CD4-positive, CD25-positive, alpha-beta regulatory T cell (primary cell): ENCODE measurements at regions not wholly inside any gene's neighbourhood (a gene's known extent, or its start where the extent isn't known, plus 50 kb on each side); places are given as distances from the start of the nearest gene placed in this dataset.

Source experiments
- ATAC-seq, 2 donors: fragments of 150-1000 bp; cut with Tn5 transposase; one replicate each; pipeline ENCODE4 v1.10.0; 2021; ENCODE audit warnings: low read depth in 2 of 2, moderate number of reproducible peaks in 2 of 2, moderate library complexity in 1 of 2
- DNase-seq, 3 donors: peaks; one replicate each; pipeline versions ENCODE4 v3.0.0 to v3.0.0-alpha.2; 2012 to 2022; ENCODE audit warnings: mixed read lengths in 1 of 3
- H3K27ac ChIP-seq: one replicate; pipeline ENCODE4 v1.7.0; 2013; ENCODE audit warnings: mild to moderate bottlenecking, low read length; ENCODE audit not compliant: insufficient read depth, poor library complexity, severe bottlenecking
- H3K27me3 ChIP-seq: one replicate; pipeline ENCODE4 v1.7.0; 2013; ENCODE audit warnings: low read length; ENCODE audit not compliant: control insufficient read depth, insufficient read depth
- H3K36me3 ChIP-seq: one replicate; pipeline ENCODE4 v1.7.0; 2013; ENCODE audit warnings: mild to moderate bottlenecking, low read length, moderate library complexity; ENCODE audit not compliant: control insufficient read depth, insufficient read depth
- H3K4me1 ChIP-seq: 2 replicates; pipeline ENCODE4 v1.7.0; 2013; ENCODE audit warnings: mild to moderate bottlenecking, low read length; ENCODE audit not compliant: insufficient read depth, control insufficient read depth, poor library complexity, severe bottlenecking
- H3K4me3 ChIP-seq: one replicate; pipeline ENCODE4 v1.7.0; 2013; ENCODE audit warnings: low read depth, mild to moderate bottlenecking, low read length, moderate library complexity
- H3K9me3 ChIP-seq, 2 experiments: 1 replicate in 1 of 2; 2 replicates in 1 of 2; pipeline ENCODE4 v1.7.0; 2013; ENCODE audit warnings: low read length in 2 of 2, mild to moderate bottlenecking in 1 of 2, moderate library complexity in 1 of 2; ENCODE audit not compliant: control insufficient read depth in 2 of 2
- H3K27ac Mint-ChIP-seq, 3 donors: one replicate each; pipeline ENCODE4 v1.8.0; 2020 to 2022; ENCODE audit warnings: mild to moderate bottlenecking in 3 of 3, mixed read lengths in 3 of 3, moderate library complexity in 2 of 3
- H3K27me3 Mint-ChIP-seq: one replicate; pipeline ENCODE4 v1.8.0; 2022; ENCODE audit warnings: mild to moderate bottlenecking, mixed read lengths
- H3K36me3 Mint-ChIP-seq: one replicate; pipeline ENCODE4 v1.8.0; 2020; ENCODE audit warnings: mixed read lengths
- H3K4me1 Mint-ChIP-seq, 4 donors: one replicate each; pipeline ENCODE4 v1.8.0; 2020 to 2022; ENCODE audit warnings: mixed read lengths in 4 of 4, mild to moderate bottlenecking in 1 of 4
- H3K4me3 Mint-ChIP-seq, 4 donors: one replicate each; pipeline ENCODE4 v1.8.0; 2020 to 2022; ENCODE audit warnings: mild to moderate bottlenecking in 4 of 4, mixed read lengths in 4 of 4, moderate library complexity in 3 of 4
- H3K9me3 Mint-ChIP-seq, 7 donors: one replicate each; pipeline ENCODE4 v1.8.0; 2020 to 2022; ENCODE audit warnings: mixed read lengths in 7 of 7, mild to moderate bottlenecking in 3 of 7, moderate library complexity in 2 of 7

GRCh38 chr18:39031647-39032046 is 1466.0 kb upstream of the CELF4 start:
- no peaks in the 10 kb centered on the region for H3K27me3 ChIP-seq
- no peak for DNase-seq
- ATAC-seq = no peak
- H3K36me3 ChIP-seq = no peaks in the 10 kb centered on the region
- H3K36me3 Mint-ChIP-seq = no peaks in the 10 kb centered on the region
- no peak overlapping the region for H3K27ac ChIP-seq
- H3K4me1 Mint-ChIP-seq = no peaks in the 10 kb centered on the region
- no peaks in the 10 kb centered on the region for H3K9me3 ChIP-seq
- H3K4me1 ChIP-seq = no peaks in the 10 kb centered on the region
- H3K9me3 Mint-ChIP-seq = peaks cover 0 to 10% (median 0%) of the 10 kb centered on the region in 7 donors
- H3K27me3 Mint-ChIP-seq = no peaks in the 10 kb centered on the region
- H3K4me3 ChIP-seq = no peak overlapping the region
- no peak overlapping the region for H3K4me3 Mint-ChIP-seq
- H3K27ac Mint-ChIP-seq = no peak overlapping the region

- H3K36me3 Mint-ChIP-seq = no peaks in the 10 kb centered on the region
- peaks cover 0 to 10% (median 0%) of the 10 kb centered on the region in 7 donors for H3K9me3 Mint-ChIP-seq
- no peak overlapping the region for H3K27ac Mint-ChIP-seq
- no peaks in the 10 kb centered on the region for H3K27me3 ChIP-seq
- ATAC-seq (no peak), DNase-seq (no peak)
- no peak overlapping the region for H3K4me3 ChIP-seq
- H3K27ac ChIP-seq = no peak overlapping the region
- H3K4me1 Mint-ChIP-seq = no peaks in the 10 kb centered on the region
- H3K4me1 ChIP-seq = no peaks in the 10 kb centered on the region
- no peaks in the 10 kb centered on the region for H3K36me3 ChIP-seq
- no peaks in the 10 kb centered on the region for H3K27me3 Mint-ChIP-seq
- no peaks in the 10 kb centered on the region for H3K9me3 ChIP-seq
- no peak overlapping the region for H3K4me3 Mint-ChIP-seq
These were observed 1464.6 kb upstream of the CELF4 start for GRCh38 chr18:39030124-39030655.

GRCh38 chr18:39025531-39025930 is 1459.9 kb upstream of the CELF4 start:
- Mint-ChIP-seq H3K4me1 (no peaks in the 10 kb centered on the region), H3K27me3 (no peaks in the 10 kb centered on the region), H3K9me3 (peaks cover 0 to 7% (median 4%) of the 10 kb centered on the region in 7 donors), H3K4me3 (no peak overlapping the region), H3K36me3 (no peaks in the 10 kb centered on the region), H3K27ac (no peak overlapping the region)
- Histone ChIP-seq H3K36me3 (no peaks in the 10 kb centered on the region), H3K4me1 (no peaks in the 10 kb centered on the region), H3K4me3 (no peak overlapping the region), H3K9me3 (no peaks in the 10 kb centered on the region), H3K27ac (no peak overlapping the region), H3K27me3 (no peaks in the 10 kb centered on the region)
- no peak for DNase-seq
- ATAC-seq = no peak

- Histone ChIP-seq H3K27ac (no peak overlapping the region), H3K9me3 (no peaks in the 10 kb centered on the region), H3K36me3 (no peaks in the 10 kb centered on the region), H3K4me1 (no peaks in the 10 kb centered on the region), H3K4me3 (no peak overlapping the region), H3K27me3 (no peaks in the 10 kb centered on the region)
- H3K27me3 Mint-ChIP-seq = no peaks in the 10 kb centered on the region
- ATAC-seq = no peak
- H3K4me1 Mint-ChIP-seq = no peaks in the 10 kb centered on the region
- no peak overlapping the region for H3K4me3 Mint-ChIP-seq
- H3K27ac Mint-ChIP-seq = no peak overlapping the region
- DNase-seq = no peak
- H3K36me3 Mint-ChIP-seq = no peaks in the 10 kb centered on the region
- H3K9me3 Mint-ChIP-seq = peaks cover 0 to 15% (median 4%) of the 10 kb centered on the region in 7 donors
These were observed 1454.4 kb upstream of the CELF4 start for GRCh38 chr18:39019989-39020388.

- Mint-ChIP-seq H3K4me1 (no peaks in the 10 kb centered on the region), H3K27ac (no peak overlapping the region), H3K27me3 (no peaks in the 10 kb centered on the region), H3K4me3 (no peak overlapping the region), H3K36me3 (no peaks in the 10 kb centered on the region), H3K9me3 (peaks cover 0 to 17% (median 3%) of the 10 kb centered on the region in 7 donors)
- H3K9me3 ChIP-seq = no peaks in the 10 kb centered on the region
- no peaks in the 10 kb centered on the region for H3K27me3 ChIP-seq
- no peak for DNase-seq
- ATAC-seq = no peak
- H3K36me3 ChIP-seq = no peaks in the 10 kb centered on the region
- H3K4me3 ChIP-seq = no peak overlapping the region
- no peak overlapping the region for H3K27ac ChIP-seq
- no peaks in the 10 kb centered on the region for H3K4me1 ChIP-seq
These were observed 1441.7 kb upstream of the CELF4 start for GRCh38 chr18:39007031-39007902.

- no peaks in the 10 kb centered on the region for H3K36me3 ChIP-seq
- H3K36me3 Mint-ChIP-seq = no peaks in the 10 kb centered on the region
- H3K9me3 Mint-ChIP-seq = peaks cover 1 to 9% (median 3%) of the 10 kb centered on the region in 7 donors
- H3K4me1 Mint-ChIP-seq = no peaks in the 10 kb centered on the region
- H3K9me3 ChIP-seq = no peaks in the 10 kb centered on the region
- no peaks in the 10 kb centered on the region for H3K27me3 Mint-ChIP-seq
- no peaks in the 10 kb centered on the region for H3K4me1 ChIP-seq
- H3K27ac Mint-ChIP-seq = no peak overlapping the region
- ATAC-seq (no peak), DNase-seq (no peak)
- no peak overlapping the region for H3K27ac ChIP-seq
- no peaks in the 10 kb centered on the region for H3K27me3 ChIP-seq
- H3K4me3 ChIP-seq = no peak overlapping the region
- no peak overlapping the region for H3K4me3 Mint-ChIP-seq
These were observed 1430.5 kb upstream of the CELF4 start for GRCh38 chr18:38996056-38996455.

GRCh38 chr18:38993342-38993741 is 1427.7 kb upstream of the CELF4 start:
- no peak overlapping the region for H3K27ac Mint-ChIP-seq
- H3K9me3 ChIP-seq = no peaks in the 10 kb centered on the region
- no peak overlapping the region for H3K4me3 ChIP-seq
- H3K4me1 ChIP-seq = no peaks in the 10 kb centered on the region
- H3K4me3 Mint-ChIP-seq = no peak overlapping the region
- no peaks in the 10 kb centered on the region for H3K4me1 Mint-ChIP-seq
- no peak for ATAC-seq
- H3K36me3 Mint-ChIP-seq = no peaks in the 10 kb centered on the region
- no peak overlapping the region for H3K27ac ChIP-seq
- no peaks in the 10 kb centered on the region for H3K36me3 ChIP-seq
- no peaks in the 10 kb centered on the region for H3K27me3 Mint-ChIP-seq
- H3K27me3 ChIP-seq = no peaks in the 10 kb centered on the region
- no peak for DNase-seq
- H3K9me3 Mint-ChIP-seq = peaks cover 2 to 8% (median 4%) of the 10 kb centered on the region in 7 donors

GRCh38 chr18:38984968-38985367 is 1419.4 kb upstream of the CELF4 start:
- DNase-seq = no peak
- Histone ChIP-seq H3K9me3 (peaks cover 0 to 2% of the 10 kb centered on the region in 2 experiments), H3K4me1 (no peaks in the 10 kb centered on the region), H3K27ac (no peak overlapping the region), H3K4me3 (no peak overlapping the region), H3K27me3 (no peaks in the 10 kb centered on the region), H3K36me3 (no peaks in the 10 kb centered on the region)
- Mint-ChIP-seq H3K27me3 (no peaks in the 10 kb centered on the region), H3K4me1 (no peaks in the 10 kb centered on the region), H3K4me3 (no peak overlapping the region), H3K9me3 (peaks cover 0 to 13% (median 0%) of the 10 kb centered on the region in 7 donors), H3K36me3 (no peaks in the 10 kb centered on the region), H3K27ac (no peak overlapping the region)
- no peak for ATAC-seq
